Esophagus squamous epithelium (tissue), 5 donors: ENCODE measurements at regions not wholly inside any gene's neighbourhood (a gene's known extent, or its start where the extent isn't known, plus 50 kb on each side); places are given as distances from the start of the nearest gene placed in this dataset.
"Not testable (repeated sequence)": the region's sequence is repeated elsewhere in the genome, so short reads cannot be mapped to it uniquely, and the experiment has no call there.

Experiments
- DNase-seq: peaks from one replicate; lab custom pipeline; 2025; lab: John Stamatoyannopoulos, UW
- H3K27ac ChIP-seq, 4 donors: fragments of 200-600 bp; sonication (generic); one replicate each; pipeline ENCODE4 v1.5.1; 2016 to 2019; ENCODE audit warnings: mild to moderate bottlenecking in 1 of 4
- H3K27me3 ChIP-seq, 4 donors: fragments of 200-600 bp; sonication (generic); 1 replicate in 3 of 4; 2 replicates in 1 of 4; pipeline versions ENCODE4 v1.5.1 to v1.6.0; 2017 to 2021; ENCODE audit warnings: antibody characterized with exemption in 1 of 4
- H3K36me3 ChIP-seq, 3 donors: fragments of 200-600 bp; sonication (generic); one replicate each; pipeline ENCODE4 v1.5.1; 2016 to 2019
- H3K4me1 ChIP-seq, 3 donors: fragments of 200-600 bp; sonication (generic); one replicate each; pipeline ENCODE4 v1.5.1; 2017 to 2019
- H3K4me3 ChIP-seq, 4 donors: fragments of 200-600 bp; sonication (generic); 1 replicate in 3 of 4; 2 replicates in 1 of 4; pipeline ENCODE4 v1.5.1; 2016 to 2019; ENCODE audit warnings: mild to moderate bottlenecking in 2 of 4, moderate library complexity in 1 of 4
- H3K9me3 ChIP-seq, 3 donors: fragments of 200-600 bp; sonication (generic); one replicate each; pipeline ENCODE4 v1.5.1; 2016 to 2019
- CTCF ChIP-seq, 6 experiments: fragments of 450-650 bp in 4 of 6; fragments of 200-600 bp in 2 of 6; sonication (generic) in 2 of 6; IDR thresholded peaks; one replicate each; pipeline ENCODE4 v1.5.1; 2016 to 2019; ENCODE audit warnings: antibody characterized with exemption in 6 of 6, mild to moderate bottlenecking in 4 of 6, moderate library complexity in 4 of 6
- POLR2A ChIP-seq, 4 donors: fragments of 450-650 bp; IDR thresholded peaks; one replicate each; pipeline ENCODE4 v1.6.1; 2017; ENCODE audit warnings: antibody characterized with exemption in 4 of 4, mild to moderate bottlenecking in 4 of 4, moderate library complexity in 3 of 4
- WGBS, 2 donors: methylation state at CpG; one replicate each; pipeline ENCODE4 v1.1.5; 2018; 5-methylcytosine and 5-hydroxymethylcytosine counted together
- intact Hi-C: fragments of 100-400 bp; cut with DNase I; formaldehyde crosslinking; loops from one replicate; pipeline ENCODE4 v1.15.0; 2022
- donor health status: DM: yes; HTN: yes; CAD: no.

GRCh38 chr16:65244787-65245186 lies 122.9 kb upstream of the CDH11 start:
- Histone ChIP-seq H3K27ac (no peak overlapping the region), H3K36me3 (no peaks in the 10 kb centered on the region), H3K9me3 (no peaks in the 10 kb centered on the region), H3K4me1 (no peaks in the 10 kb centered on the region), H3K27me3 (no peaks in the 10 kb centered on the region), H3K4me3 (no peak overlapping the region)
- 33 to 43% methylated on average over 2 of the region's 2 CpGs for WGBS, 2 donors
- intact Hi-C loops = no loop called here
- no peak for DNase-seq
- TF ChIP-seq CTCF (IDR thresholded peaks at IDR 0.05) = no peak
- no peak for TF ChIP-seq POLR2A (IDR thresholded peaks at IDR 0.05)

GRCh38 chr16:65235339-65236177 lies 113.7 kb upstream of the CDH11 start:
- DNase-seq = no peak
- no peaks in the 10 kb centered on the region for H3K9me3 ChIP-seq
- H3K4me3 ChIP-seq = no peak overlapping the region
- no peaks in the 10 kb centered on the region for H3K27me3 ChIP-seq
- no peak for TF ChIP-seq POLR2A (IDR thresholded peaks at IDR 0.05)
- no peak for TF ChIP-seq CTCF (IDR thresholded peaks at IDR 0.05)
- H3K27ac ChIP-seq = no peak overlapping the region
- H3K36me3 ChIP-seq = no peaks in the 10 kb centered on the region
- WGBS, 2 donors = 72 to 73% methylated on average over 8 to 9 of the region's 9 CpGs
- H3K4me1 ChIP-seq = no peaks in the 10 kb centered on the region
- intact Hi-C loops = no loop called here

- intact Hi-C loops, H3K4me3 ChIP-seq, H3K36me3 ChIP-seq, DNase-seq, H3K9me3 ChIP-seq, H3K4me1 ChIP-seq, H3K27ac ChIP-seq, H3K27me3 ChIP-seq: not testable (repeated sequence)
- WGBS, 2 donors = 80 to 83% methylated on average over 14 to 16 of the region's 16 CpGs
These were observed 113.0 kb upstream of the CDH11 start for GRCh38 chr16:65234721-65235320.

- no peaks in the 10 kb centered on the region for H3K9me3 ChIP-seq
- H3K4me3 ChIP-seq = no peak overlapping the region
- no peaks in the 10 kb centered on the region for H3K36me3 ChIP-seq
- 90% methylated on average over 3 of the region's 3 CpGs for WGBS, 2 donors
- no peaks in the 10 kb centered on the region for H3K4me1 ChIP-seq
- no peak for DNase-seq
- no peaks in the 10 kb centered on the region for H3K27me3 ChIP-seq
- intact Hi-C loops = no loop called here
- TF ChIP-seq POLR2A (IDR thresholded peaks at IDR 0.05) (no peak), CTCF (IDR thresholded peaks at IDR 0.05) (no peak)
- H3K27ac ChIP-seq = no peak overlapping the region
These were observed 107.4 kb upstream of the CDH11 start for GRCh38 chr16:65229191-65229662.

GRCh38 chr16:65227150-65227835 lies 105.4 kb upstream of the CDH11 start:
- 100% methylated on average over 1 of the region's 1 CpG for WGBS, 2 donors
- Histone ChIP-seq H3K27me3 (no peaks in the 10 kb centered on the region), H3K9me3 (no peaks in the 10 kb centered on the region), H3K4me3 (no peak overlapping the region), H3K4me1 (no peaks in the 10 kb centered on the region), H3K36me3 (no peaks in the 10 kb centered on the region), H3K27ac (no peak overlapping the region)
- DNase-seq = no peak
- intact Hi-C loops = no loop called here
- TF ChIP-seq CTCF (IDR thresholded peaks at IDR 0.05) (no peak), POLR2A (IDR thresholded peaks at IDR 0.05) (no peak)
